Stimulated activated CD4-positive, alpha-beta T cell treated with anti-CD3 and anti-CD28 coated beads, Interleukin-1b, Interleukin-23, amount 100 ng/mL, for 48 hours (primary cell): ENCODE measurements at regions not wholly inside any gene's neighbourhood (a gene's known extent, or its start where the extent isn't known, plus 50 kb on each side); places are given as distances from the start of the nearest gene placed in this dataset.

ENCODE experiments used
- DNase-seq: peaks from one replicate; pipeline ENCODE4 v3.0.0-alpha.2; 2020

- DNase-seq: no peak
These were observed 294.7 kb downstream of the C7orf25 start for GRCh38 chr7:42617071-42617765.

DNA sequence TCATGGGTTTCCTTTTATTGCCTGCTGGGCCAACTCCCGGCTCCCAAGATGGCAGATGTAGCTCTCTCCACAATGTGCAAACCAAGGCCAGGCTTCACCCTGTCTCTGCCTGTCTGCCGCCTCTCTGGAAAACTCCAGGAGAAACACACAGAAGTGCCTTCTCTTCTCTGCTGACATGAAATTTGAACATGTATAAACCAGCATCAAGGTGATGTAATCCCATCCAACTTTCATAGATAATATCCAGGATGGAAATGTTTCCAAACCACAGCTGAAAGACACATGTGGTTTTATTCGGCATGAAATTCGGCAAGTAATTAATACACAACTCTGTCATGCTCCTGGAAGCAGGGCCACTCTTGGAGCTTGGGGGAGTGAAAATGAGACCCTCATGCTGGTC lies 297.2 kb downstream of the C7orf25 start:
- no peak for DNase-seq

- DNase-seq: no peak
These were observed 299.9 kb downstream of the C7orf25 start for GRCh38 chr7:42611961-42612360.

- DNase-seq: no peak
These were observed 300.5 kb downstream of the C7orf25 start for GRCh38 chr7:42611289-42611928.

DNA sequence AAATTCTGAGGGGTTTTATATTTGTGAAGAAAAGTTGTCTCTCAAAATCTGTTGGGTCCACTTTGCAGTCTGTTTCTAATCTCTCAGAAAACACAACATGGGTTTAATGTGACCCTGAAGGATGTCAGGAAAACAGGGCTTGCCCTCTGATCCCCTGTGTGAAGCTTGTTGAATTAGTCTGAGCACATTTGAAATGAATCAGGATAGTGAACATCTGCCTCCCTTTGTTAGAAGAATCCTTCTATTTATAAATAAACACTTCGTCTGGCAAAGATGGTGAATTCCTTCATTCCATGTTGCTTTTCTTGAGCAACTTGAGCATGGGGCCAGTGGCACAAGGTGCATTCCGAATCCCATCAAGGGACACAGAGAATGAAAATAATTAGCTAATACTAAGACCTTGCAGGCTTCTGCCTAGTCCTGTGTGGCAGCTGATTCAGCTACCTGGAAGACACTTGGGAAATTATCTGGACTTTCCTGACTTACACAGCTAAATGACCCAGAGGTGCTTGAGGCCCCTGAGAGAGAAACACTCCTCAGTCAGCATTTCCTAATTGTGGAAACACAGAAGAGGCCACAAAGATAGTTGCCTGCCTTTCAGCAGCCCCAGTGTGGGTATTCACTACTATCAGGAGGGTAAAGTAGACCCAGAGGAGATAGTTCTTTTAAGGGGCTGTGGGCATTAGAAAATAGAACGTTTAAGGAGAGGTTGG lies 305.5 kb downstream of the C7orf25 start:
- no peak for DNase-seq

- DNase-seq: no peak
These were observed 306.3 kb downstream of the C7orf25 start for GRCh38 chr7:42605406-42606192.

GRCh38 chr7:42603496-42603895 lies 308.4 kb downstream of the C7orf25 start:
- DNase-seq: no peak

GRCh38 chr7:42597300-42597699 lies 314.6 kb downstream of the C7orf25 start:
- no peak for DNase-seq

GRCh38 chr7:42596737-42597136 lies 315.1 kb downstream of the C7orf25 start:
- DNase-seq: no peak

DNA sequence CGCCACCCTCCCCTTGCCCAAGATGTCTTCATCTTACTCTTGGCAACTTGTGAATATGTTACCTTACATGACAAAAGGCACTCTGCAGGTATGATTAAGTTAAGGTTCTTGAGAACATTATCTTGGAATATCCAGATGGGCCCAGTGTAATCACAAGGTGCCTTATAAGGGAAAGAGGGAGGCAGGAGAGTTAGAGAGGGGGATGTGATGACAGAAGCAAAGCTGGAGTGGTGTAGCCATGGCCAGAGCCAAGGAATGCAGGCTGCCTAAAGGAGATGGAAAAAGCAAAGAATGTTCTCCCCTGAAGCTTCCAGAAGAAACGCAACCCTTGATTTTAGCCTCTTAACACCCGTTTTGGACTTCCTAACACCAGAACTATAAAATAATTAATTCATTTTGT lies 318.0 kb downstream of the C7orf25 start:
- no peak for DNase-seq

DNA sequence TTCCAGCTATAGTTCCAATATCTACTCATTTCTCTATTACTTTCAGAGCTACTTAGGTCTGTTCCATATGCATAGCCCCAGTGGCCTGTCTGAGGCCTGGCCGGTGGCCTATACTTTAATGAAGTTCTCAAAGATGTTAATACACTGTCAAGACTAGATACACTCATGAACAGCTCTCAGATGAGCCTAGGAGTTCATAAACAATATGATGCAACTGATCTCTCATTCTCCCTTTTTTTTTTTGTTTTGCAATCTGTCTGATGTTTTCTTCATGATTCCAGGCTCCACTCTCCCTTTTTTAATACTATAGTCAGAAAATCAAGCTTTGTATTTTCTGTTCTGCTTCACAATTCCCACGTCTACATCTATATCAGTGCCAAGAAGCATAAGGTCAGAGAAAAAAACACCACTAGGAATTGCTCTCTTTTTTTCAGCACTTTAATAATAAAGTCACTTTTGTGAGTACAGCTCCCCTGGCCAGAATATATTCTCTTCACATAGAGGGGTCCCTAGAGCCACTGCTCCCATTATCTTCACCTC lies 321.0 kb downstream of the C7orf25 start:
- DNase-seq: no peak

DNA sequence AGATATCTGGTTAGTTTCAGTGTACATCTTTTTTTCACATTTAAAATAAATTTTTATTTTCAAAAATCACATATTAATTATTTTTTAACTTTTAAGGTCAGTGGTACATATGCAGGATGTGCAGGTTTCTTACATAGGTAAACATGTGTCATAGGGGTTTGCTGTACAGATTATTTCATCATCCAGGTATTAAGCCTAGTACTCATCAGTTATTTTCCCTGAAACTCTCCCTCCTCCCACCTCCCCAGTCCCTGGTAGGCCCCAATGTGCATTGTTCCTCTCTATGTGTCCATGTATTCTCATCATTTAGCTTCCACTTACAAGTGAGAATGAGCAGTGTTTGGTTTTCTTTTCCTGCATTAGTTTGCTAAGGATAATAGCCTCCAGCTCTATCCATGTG lies 323.0 kb downstream of the C7orf25 start:
- DNase-seq: no peak

DNA sequence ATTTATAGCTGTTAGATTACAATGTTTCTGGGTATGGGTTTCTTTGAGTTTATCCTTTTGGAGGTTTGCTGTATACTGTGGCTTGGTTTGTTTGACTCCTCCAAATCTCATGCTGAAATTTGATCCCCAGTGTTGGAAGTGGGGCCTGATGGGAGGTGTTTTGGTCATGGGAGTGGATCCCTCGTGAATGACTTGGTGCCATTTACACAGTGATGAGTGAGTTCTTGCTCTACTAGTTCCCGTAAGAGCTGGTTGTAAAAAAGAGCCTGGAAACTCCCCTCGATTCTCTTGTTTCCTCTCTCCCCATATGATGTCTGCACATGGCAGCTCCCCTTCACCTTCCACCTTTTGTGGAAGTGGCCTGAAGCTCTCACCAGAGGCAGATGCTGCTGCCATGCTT lies 324.1 kb downstream of the C7orf25 start:
- no peak for DNase-seq

GRCh38 chr7:42580061-42580460 lies 331.8 kb downstream of the C7orf25 start:
- no peak for DNase-seq

DNA sequence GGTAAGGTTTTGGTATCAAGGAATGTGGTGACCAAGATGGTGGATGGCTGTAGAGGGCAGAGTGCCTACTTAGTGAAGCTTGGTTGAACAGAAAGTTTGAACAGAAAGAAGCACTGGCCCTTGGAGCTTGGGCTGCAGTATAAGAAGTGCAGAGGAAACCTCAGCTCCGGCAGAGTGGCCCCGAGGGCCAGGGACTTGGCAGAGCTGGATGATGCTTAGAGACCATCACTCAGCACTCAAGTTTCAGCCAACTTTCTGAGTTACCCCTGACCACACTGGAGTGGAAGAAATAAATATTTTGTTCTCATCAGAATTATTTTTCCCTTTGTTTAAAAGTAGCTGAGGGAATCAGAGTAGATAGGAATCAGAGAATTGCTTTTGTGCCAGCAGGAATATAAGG lies 336.7 kb downstream of the C7orf25 start:
- DNase-seq: no peak

DNA sequence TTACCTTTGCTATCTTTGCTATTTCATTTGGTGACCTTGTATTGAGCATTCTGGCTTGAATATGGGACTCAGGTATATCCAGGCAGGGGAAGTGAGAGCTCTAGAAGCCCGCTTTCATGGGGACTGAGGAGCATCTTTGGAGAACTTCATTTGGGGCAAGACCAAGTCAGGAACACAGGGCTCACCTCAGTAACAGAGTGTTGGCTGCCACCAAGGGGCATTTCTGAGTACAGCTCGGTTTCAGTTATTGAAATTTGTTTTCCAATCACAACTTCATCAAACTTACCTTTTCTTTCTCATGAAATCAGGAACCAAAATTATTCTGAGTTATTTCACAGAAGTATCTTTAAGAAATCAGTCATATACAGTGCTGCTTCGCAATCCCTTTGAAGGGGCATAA lies 337.2 kb downstream of the C7orf25 start:
- no peak for DNase-seq

DNA sequence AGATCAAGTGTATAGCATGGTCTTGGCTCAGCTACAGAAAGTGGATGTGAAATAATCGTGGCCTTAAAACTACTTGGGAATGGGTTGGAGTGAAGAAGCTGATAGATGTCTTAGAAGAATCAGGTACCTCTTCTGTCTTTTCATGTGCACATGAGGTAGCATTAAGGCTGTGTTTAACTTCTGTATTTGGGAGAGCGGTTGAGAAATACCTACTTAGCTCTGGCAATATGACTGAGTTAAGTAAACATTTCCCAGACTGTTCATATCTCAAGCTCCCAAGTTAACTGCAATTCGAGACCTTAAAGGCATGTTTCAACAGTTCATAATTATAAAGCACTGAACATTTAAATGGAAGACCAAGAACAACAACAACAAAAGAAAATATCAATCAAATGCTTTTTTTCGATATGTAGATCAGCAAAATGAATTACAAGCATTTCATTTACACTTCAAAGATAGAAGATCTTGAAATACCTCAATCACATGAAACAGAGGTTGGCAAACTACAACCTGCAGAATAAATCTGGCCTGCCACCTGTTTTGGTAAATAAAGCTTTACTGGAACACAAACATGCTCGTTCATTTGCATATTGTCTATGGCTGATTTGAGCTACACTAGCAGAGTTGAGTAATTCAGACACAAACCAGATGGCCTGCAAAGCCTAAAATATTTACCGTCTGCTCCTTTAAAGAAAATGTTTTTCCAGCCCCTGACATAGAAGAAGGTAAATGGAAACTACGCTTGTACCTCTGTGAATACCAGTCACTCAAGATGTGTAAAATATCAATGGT lies 337.1 kb upstream of the GLI3 start:
- DNase-seq: no peak

DNA sequence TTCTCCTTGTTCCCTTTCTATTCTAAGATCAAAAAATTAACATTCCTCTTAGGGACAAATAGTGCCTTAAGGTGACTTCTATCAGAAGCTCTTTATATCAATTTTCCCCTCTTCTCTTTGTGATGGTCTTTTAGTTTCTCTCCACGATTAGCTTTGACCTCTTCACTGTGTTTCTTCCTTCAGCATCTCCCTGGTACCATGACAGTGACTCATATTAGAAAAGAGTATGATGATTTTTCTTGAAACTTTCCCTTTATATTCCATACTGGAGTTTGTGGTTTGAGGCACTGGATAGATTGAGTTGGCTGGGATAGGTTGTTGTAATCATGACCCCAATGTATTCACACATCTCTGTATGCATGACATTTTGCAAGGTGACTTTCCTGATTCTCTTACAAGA lies 335.6 kb upstream of the GLI3 start:
- no peak for DNase-seq

DNA sequence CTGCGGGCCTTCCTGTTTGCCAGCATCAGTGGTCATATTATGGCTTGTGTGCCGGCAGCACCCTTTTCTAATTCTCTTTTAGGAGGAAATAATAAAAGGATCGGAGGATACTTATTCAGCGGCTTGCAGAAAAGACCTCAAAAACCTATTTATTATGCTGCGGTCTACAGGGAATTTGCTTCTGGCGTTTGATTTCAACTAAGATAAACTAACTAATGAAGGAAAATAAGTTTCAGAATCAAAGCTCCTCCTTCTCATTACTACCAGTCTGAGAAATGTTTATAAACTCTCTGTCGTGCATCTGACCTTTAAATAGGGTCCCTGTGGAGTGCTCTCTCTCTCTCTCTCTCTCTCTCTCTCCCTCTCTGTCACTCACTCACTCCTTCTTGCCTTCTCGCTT lies 335.0 kb upstream of the GLI3 start:
- DNase-seq: no peak

- no peak for DNase-seq
These were observed 333.9 kb upstream of the GLI3 start for GRCh38 chr7:42570944-42571343.

- DNase-seq: no peak
These were observed 330.0 kb upstream of the GLI3 start for GRCh38 chr7:42567051-42567450.

- DNase-seq: no peak
These were observed 324.8 kb upstream of the GLI3 start for GRCh38 chr7:42561797-42562196.
